HG03097 (cell line): ENCODE measurements at regions not wholly inside any gene's neighbourhood (a gene's known extent, or its start where the extent isn't known, plus 50 kb on each side); places are given as distances from the start of the nearest gene placed in this dataset.

Experiments used
- ATAC-seq: cut with Tn5 transposase; IDR thresholded peaks from one replicate; pipeline ENCODE4 v1.9.1; 2021; ENCODE audit not compliant: unreplicated experiment, low FRiP score

- ATAC-seq: no peak
Measured at GRCh38 chr20:11186301-11187008, 512.7 kb upstream of the JAG1 start.

GRCh38 chr20:11188843-11189603 is 515.2 kb upstream of the JAG1 start:
- no peak for ATAC-seq

GRCh38 chr20:11190741-11191140 is 516.9 kb upstream of the JAG1 start:
- no peak for ATAC-seq

- ATAC-seq: no peak
Measured at GRCh38 chr20:11192106-11192505, 518.3 kb upstream of the JAG1 start.

GRCh38 chr20:11193241-11193640 is 519.4 kb upstream of the JAG1 start:
- no peak for ATAC-seq

GRCh38 chr20:11195169-11195568 is 521.4 kb upstream of the JAG1 start:
- ATAC-seq: no peak

- ATAC-seq: no peak
Measured at GRCh38 chr20:11195899-11196558, 522.2 kb upstream of the JAG1 start.

GRCh38 chr20:11197851-11198250 is 524.1 kb upstream of the JAG1 start:
- ATAC-seq: no peak

- ATAC-seq: no peak
Measured at GRCh38 chr20:11200423-11200822, 526.6 kb upstream of the JAG1 start.

GRCh38 chr20:11204926-11205768 is 531.3 kb upstream of the JAG1 start:
- ATAC-seq: peak; percentile 88

GRCh38 chr20:11205769-11206362 is 532.1 kb upstream of the JAG1 start:
- ATAC-seq: no peak

GRCh38 chr20:11207749-11208502 is 534.1 kb upstream of the JAG1 start:
- ATAC-seq: no peak

GRCh38 chr20:11210611-11211010 is 536.8 kb upstream of the JAG1 start:
- no peak for ATAC-seq

- no peak for ATAC-seq
Measured at GRCh38 chr20:11212272-11212671, 538.5 kb upstream of the JAG1 start.

GRCh38 chr20:11212902-11213301 is 539.1 kb upstream of the JAG1 start:
- no peak for ATAC-seq

GRCh38 chr20:11214256-11214840 is 540.5 kb upstream of the JAG1 start:
- no peak for ATAC-seq

- ATAC-seq: no peak
Measured at GRCh38 chr20:11216451-11217314, 542.9 kb upstream of the JAG1 start.
